ENCODE measurements at regions not wholly inside any gene's neighbourhood (a gene's known extent, or its start where the extent isn't known, plus 50 kb on each side); places are given as distances from the start of the nearest gene placed in this dataset.

GRCh38 chrX:69232945-69233344, 67.7 kb upstream of the PJA1 start:
- DNase-seq (ENCODE audit: extremely low read depth in 1 of 2, low read depth in 1 of 2) = no peak

GRCh38 chrX:69231903-69232302, 66.7 kb upstream of the PJA1 start:
- no peak for DNase-seq (ENCODE audit: extremely low read depth in 1 of 2, low read depth in 1 of 2)

- no peak for DNase-seq (ENCODE audit: extremely low read depth in 1 of 2, low read depth in 1 of 2)
Measured at GRCh38 chrX:69229436-69229835, 64.2 kb upstream of the PJA1 start.

GRCh38 chrX:69228732-69229131, 63.5 kb upstream of the PJA1 start:
- DNase-seq (ENCODE audit: extremely low read depth in 1 of 2, low read depth in 1 of 2) = no peak

GRCh38 chrX:69226459-69227158, 61.4 kb upstream of the PJA1 start:
- no peak for DNase-seq (ENCODE audit: extremely low read depth in 1 of 2, low read depth in 1 of 2)

- DNase-seq (ENCODE audit: extremely low read depth in 1 of 2, low read depth in 1 of 2) = peak; percentile 24 to 27
Measured at GRCh38 chrX:69222103-69223090, 57.1 kb upstream of the PJA1 start.

- DNase-seq (ENCODE audit: extremely low read depth in 1 of 2, low read depth in 1 of 2) = no peak
Measured at GRCh38 chrX:69221239-69222102, 56.2 kb upstream of the PJA1 start.

GRCh38 chrX:69218407-69218997, 53.2 kb upstream of the PJA1 start:
- no peak for DNase-seq (ENCODE audit: extremely low read depth in 1 of 2, low read depth in 1 of 2)

GRCh38 chrX:69216911-69217310, 51.7 kb upstream of the PJA1 start:
- DNase-seq (ENCODE audit: extremely low read depth in 1 of 2, low read depth in 1 of 2) = no peak

GRCh38 chrX:69216446-69216845, 51.2 kb upstream of the PJA1 start:
- no peak for DNase-seq (ENCODE audit: extremely low read depth in 1 of 2, low read depth in 1 of 2)

- no peak for DNase-seq (ENCODE audit: extremely low read depth in 1 of 2, low read depth in 1 of 2)
Measured at GRCh38 chrX:69215161-69215875, 50.1 kb upstream of the PJA1 start.

All from stimulated activated CD8-positive, alpha-beta memory T cell treated with anti-CD3 and anti-CD28 coated beads, Interleukin-7, amount 100 ng/mL, for 48 hours (primary cell).